Osteoblast (primary cell): ENCODE measurements at regions not wholly inside any gene's neighbourhood (a gene's known extent, or its start where the extent isn't known, plus 50 kb on each side); places are given as distances from the start of the nearest gene placed in this dataset.

Source experiments
- DNase-seq: peaks from one replicate; pipeline ENCODE4 v3.0.0; 2011; ENCODE audit warnings: low spot score, mixed read lengths; ENCODE audit not compliant: insufficient read length; ENCODE audit errors: missing footprints
- H2AFZ ChIP-seq: 2 replicates; pipeline ENCODE4 v1.6.0; 2011; ENCODE audit warnings: mild to moderate bottlenecking, low read length
- H3K27ac ChIP-seq: 2 replicates; pipeline ENCODE4 v1.5.1; 2011; ENCODE audit warnings: mild to moderate bottlenecking, low read depth, low read length, moderate library complexity
- H3K27me3 ChIP-seq: 2 replicates; pipeline ENCODE4 v1.6.0; 2012; ENCODE audit warnings: mild to moderate bottlenecking, control low read depth, inconsistent platforms, low read length, moderate library complexity; ENCODE audit not compliant: insufficient read depth
- H3K36me3 ChIP-seq: 2 replicates; pipeline ENCODE4 v1.5.1; 2011; ENCODE audit warnings: mild to moderate bottlenecking, low read length, control low read depth, moderate library complexity; ENCODE audit not compliant: insufficient read depth
- H3K4me1 ChIP-seq: 2 replicates; pipeline ENCODE4 v1.5.1; 2011; ENCODE audit warnings: mild to moderate bottlenecking, low read length, control low read depth, moderate library complexity; ENCODE audit not compliant: insufficient read depth
- H3K4me2 ChIP-seq: 2 replicates; pipeline ENCODE4 v1.6.0; 2011; ENCODE audit warnings: mild to moderate bottlenecking, low read length; ENCODE audit not compliant: insufficient read depth
- H3K4me3 ChIP-seq: fragments of 200-600 bp; sonication (generic); 3 replicates; pipeline ENCODE4 v1.5.1; 2012; ENCODE audit warnings: mild to moderate bottlenecking, low read length, inconsistent platforms; ENCODE audit not compliant: insufficient read depth
- H3K79me2 ChIP-seq: 2 replicates; pipeline ENCODE4 v1.6.0; 2012; ENCODE audit warnings: mild to moderate bottlenecking, low read length, control low read depth, inconsistent platforms; ENCODE audit not compliant: insufficient read depth
- H3K9me3 ChIP-seq: 2 replicates; pipeline ENCODE4 v1.5.1; 2011; ENCODE audit warnings: low read depth, low read length, control low read depth
- H4K20me1 ChIP-seq: 2 replicates; pipeline ENCODE4 v1.6.0; 2012; ENCODE audit warnings: mild to moderate bottlenecking, low read length, control low read depth; ENCODE audit not compliant: insufficient read depth
- CTCF ChIP-seq: IDR thresholded peaks from 2 replicates; pipeline ENCODE4 v1.5.1; 2011; ENCODE audit warnings: mild to moderate bottlenecking, low read depth, low read length, moderate library complexity; ENCODE audit errors: extremely low read depth

- Histone ChIP-seq H2AFZ (no peak overlapping the region), H3K36me3 (no peaks in the 10 kb centered on the region), H3K4me2 (no peak overlapping the region), H3K27ac (no peak overlapping the region), H3K4me3 (no peak overlapping the region), H4K20me1 (no peaks in the 10 kb centered on the region), H3K9me3 (no peaks in the 10 kb centered on the region), H3K27me3 (no peaks in the 10 kb centered on the region), H3K4me1 (no peaks in the 10 kb centered on the region), H3K79me2 (no peaks in the 10 kb centered on the region)
- no peak for DNase-seq
- TF ChIP-seq CTCF: no peak
Measured at GRCh38 chr20:11745145-11745544, 172.5 kb upstream of the BTBD3 start.

GRCh38 chr20:11748436-11748835 is 169.3 kb upstream of the BTBD3 start:
- no peaks in the 10 kb centered on the region for H3K79me2 ChIP-seq
- no peak overlapping the region for H2AFZ ChIP-seq
- no peaks in the 10 kb centered on the region for H3K27me3 ChIP-seq
- no peaks in the 10 kb centered on the region for H3K9me3 ChIP-seq
- H3K4me1 ChIP-seq: no peaks in the 10 kb centered on the region
- TF ChIP-seq CTCF: no peak
- H3K27ac ChIP-seq: no peak overlapping the region
- H3K4me3 ChIP-seq: no peak overlapping the region
- DNase-seq: no peak
- no peaks in the 10 kb centered on the region for H3K36me3 ChIP-seq
- H3K4me2 ChIP-seq: no peak overlapping the region
- H4K20me1 ChIP-seq: no peaks in the 10 kb centered on the region

- peaks cover 4% of the 10 kb centered on the region for H3K4me1 ChIP-seq
- no peak for TF ChIP-seq CTCF
- no peaks in the 10 kb centered on the region for H3K27me3 ChIP-seq
Measured at GRCh38 chr20:11752336-11752735, 165.4 kb upstream of the BTBD3 start.

GRCh38 chr20:11753155-11753554 is 164.5 kb upstream of the BTBD3 start:
- Histone ChIP-seq H2AFZ (no peak overlapping the region), H3K36me3 (no peaks in the 10 kb centered on the region), H3K4me1 (peaks cover 4% of the 10 kb centered on the region), H3K79me2 (no peaks in the 10 kb centered on the region), H4K20me1 (no peaks in the 10 kb centered on the region), H3K27me3 (no peaks in the 10 kb centered on the region), H3K27ac (no peak overlapping the region), H3K4me3 (no peak overlapping the region), H3K9me3 (no peaks in the 10 kb centered on the region), H3K4me2 (no peak overlapping the region)
- no peak for DNase-seq
- no peak for TF ChIP-seq CTCF

More at GRCh38 chr20:11752336-11752735, 165.4 kb upstream of the BTBD3 start:
- Histone ChIP-seq H3K79me2 (no peaks in the 10 kb centered on the region), H3K27ac (no peak overlapping the region), H3K4me2 (no peak overlapping the region), H3K36me3 (no peaks in the 10 kb centered on the region), H2AFZ (no peak overlapping the region), H4K20me1 (no peaks in the 10 kb centered on the region), H3K9me3 (no peaks in the 10 kb centered on the region), H3K4me3 (no peak overlapping the region)
- no peak for DNase-seq
